Thyroid gland (tissue), 4 donors: ENCODE measurements at regions not wholly inside any gene's neighbourhood (a gene's known extent, or its start where the extent isn't known, plus 50 kb on each side); places are given as distances from the start of the nearest gene placed in this dataset.

ENCODE experiments used
- CTCF ChIP-seq, 6 experiments: fragments of 200-600 bp in 3 of 6; fragments of 450-650 bp in 3 of 6; sonication (generic) in 3 of 6; IDR thresholded peaks; one replicate each; pipeline ENCODE4 v1.5.1; 2016 to 2019; ENCODE audit warnings: antibody characterized with exemption in 6 of 6, mild to moderate bottlenecking in 2 of 6, inconsistent platforms in 1 of 6, moderate library complexity in 1 of 6
- POLR2A ChIP-seq, 2 donors: fragments of 450-650 bp; IDR thresholded peaks; one replicate each; pipeline ENCODE4 v1.6.1; 2017; ENCODE audit warnings: antibody characterized with exemption in 2 of 2, mild to moderate bottlenecking in 2 of 2, moderate library complexity in 1 of 2

GRCh38 chr13:39967199-39967959 lies 311.9 kb downstream of the COG6 start:
- TF ChIP-seq CTCF (IDR thresholded peaks at IDR 0.05) (no peak), POLR2A (IDR thresholded peaks at IDR 0.05) (no peak)
